ENCODE measurements at regions not wholly inside any gene's neighbourhood (a gene's known extent, or its start where the extent isn't known, plus 50 kb on each side); places are given as distances from the start of the nearest gene placed in this dataset.

DNA sequence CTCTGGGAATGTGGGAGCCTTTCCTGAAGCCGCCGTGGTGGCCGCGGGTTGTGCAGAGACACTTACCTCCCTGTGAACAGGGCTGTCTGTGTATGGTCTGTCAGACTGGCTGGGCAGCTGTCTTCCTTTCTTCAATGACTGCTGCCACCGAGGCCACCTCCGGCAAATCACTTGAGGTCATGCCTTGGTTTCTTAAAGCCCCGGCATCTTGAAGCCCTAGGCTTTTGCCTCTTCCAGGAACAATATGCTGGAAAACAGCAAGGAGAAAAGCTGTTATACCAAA, 79.5 kb upstream of the ZSWIM6 start:
- Mint-ChIP-seq H3K4me1 (no peaks in the 10 kb centered on the region), H3K9me3 (peaks cover 4% of the 10 kb centered on the region), H3K4me3 (no peak overlapping the region), H3K27ac (no peak overlapping the region), H3K36me3 (ENCODE audit: low read depth) (peaks cover 2% of the 10 kb centered on the region), H3K27me3 (peaks cover 8% of the 10 kb centered on the region)
- ATAC-seq = no peak
- no peak for DNase-seq

DNA sequence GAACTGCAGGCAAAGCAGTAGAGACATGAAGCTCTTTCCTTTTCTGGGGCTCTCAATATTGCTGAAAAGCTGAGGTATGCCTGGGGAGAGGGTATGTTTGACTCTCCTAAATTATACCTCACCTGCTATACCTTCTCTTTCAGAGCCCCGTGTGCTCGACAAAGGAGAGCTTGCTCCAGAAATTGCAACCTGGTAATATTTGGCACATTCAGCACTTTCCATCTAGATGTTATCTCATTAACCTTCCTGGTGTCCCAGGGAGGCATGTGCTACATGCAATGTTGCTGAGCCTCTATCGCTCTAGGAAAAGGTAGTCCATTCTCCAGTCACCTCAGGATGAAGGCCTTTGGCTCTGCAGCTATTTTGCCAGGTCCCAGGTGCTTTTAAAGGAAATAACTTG, 78.5 kb upstream of the ZSWIM6 start:
- Mint-ChIP-seq H3K4me1 (no peaks in the 10 kb centered on the region), H3K27me3 (peaks cover 9% of the 10 kb centered on the region), H3K36me3 (ENCODE audit: low read depth) (peaks cover 2% of the 10 kb centered on the region), H3K27ac (no peak overlapping the region), H3K9me3 (peaks cover 4% of the 10 kb centered on the region), H3K4me3 (no peak overlapping the region)
- DNase-seq (no peak), ATAC-seq (no peak)

DNA sequence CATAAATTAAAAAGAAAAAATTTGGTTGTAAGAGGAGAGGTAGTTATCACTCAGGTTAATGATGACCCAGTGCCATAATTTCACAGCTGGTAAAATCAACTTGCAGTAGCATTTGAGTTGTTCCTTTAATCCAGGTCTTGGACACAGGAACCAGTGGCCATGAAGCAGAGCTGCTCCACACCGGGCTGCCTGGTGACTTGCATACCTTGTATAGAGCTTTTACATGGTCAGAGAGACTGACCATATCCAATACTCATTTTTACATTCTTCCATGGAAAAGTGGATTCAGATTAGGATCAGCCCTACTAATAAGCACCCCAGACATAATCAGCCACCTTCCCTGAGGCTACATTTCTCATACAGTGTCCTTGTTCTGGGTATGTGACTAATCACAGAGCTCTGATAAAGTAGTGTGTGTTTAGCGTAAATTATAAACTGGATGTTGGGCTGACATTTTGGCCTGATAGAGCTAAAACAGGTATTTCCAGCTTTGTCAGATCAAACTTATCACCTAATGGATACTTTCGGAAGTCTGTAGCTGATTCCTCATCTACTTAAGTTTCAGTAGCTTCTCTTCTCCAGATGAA, 77.0 kb upstream of the ZSWIM6 start:
- H3K27me3 Mint-ChIP-seq = peaks cover 9% of the 10 kb centered on the region
- no peaks in the 10 kb centered on the region for H3K4me1 Mint-ChIP-seq
- no peak for DNase-seq
- no peaks in the 10 kb centered on the region for H3K9me3 Mint-ChIP-seq
- ATAC-seq = no peak
- H3K4me3 Mint-ChIP-seq = no peak overlapping the region
- no peaks in the 10 kb centered on the region for H3K36me3 Mint-ChIP-seq (ENCODE audit: low read depth)
- H3K27ac Mint-ChIP-seq = no peak overlapping the region

DNA sequence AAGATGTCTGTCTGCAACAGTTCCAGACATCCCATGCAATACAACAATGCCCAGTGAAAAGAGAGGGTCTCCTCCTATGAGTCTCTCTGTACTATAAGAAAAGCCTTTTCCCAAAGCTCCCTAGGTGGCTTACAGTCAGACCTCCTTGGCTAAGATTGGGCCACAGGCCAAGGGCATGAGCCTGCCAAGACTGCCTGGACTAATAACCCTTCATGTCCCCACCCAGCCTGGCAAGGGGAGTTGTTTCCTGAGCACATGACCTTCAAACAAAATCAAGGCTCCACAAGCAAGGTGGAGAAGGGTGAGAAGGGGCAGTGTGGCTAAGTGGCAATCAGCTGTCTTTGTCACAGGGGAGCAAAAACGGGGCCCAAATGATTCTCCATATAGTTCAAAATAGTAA, 75.6 kb upstream of the ZSWIM6 start:
- no peak overlapping the region for H3K27ac Mint-ChIP-seq
- H3K9me3 Mint-ChIP-seq = no peaks in the 10 kb centered on the region
- no peaks in the 10 kb centered on the region for H3K36me3 Mint-ChIP-seq (ENCODE audit: low read depth)
- DNase-seq (no peak), ATAC-seq (no peak)
- no peaks in the 10 kb centered on the region for H3K4me1 Mint-ChIP-seq
- H3K4me3 Mint-ChIP-seq = no peak overlapping the region
- H3K27me3 Mint-ChIP-seq = peaks cover 9% of the 10 kb centered on the region

DNA sequence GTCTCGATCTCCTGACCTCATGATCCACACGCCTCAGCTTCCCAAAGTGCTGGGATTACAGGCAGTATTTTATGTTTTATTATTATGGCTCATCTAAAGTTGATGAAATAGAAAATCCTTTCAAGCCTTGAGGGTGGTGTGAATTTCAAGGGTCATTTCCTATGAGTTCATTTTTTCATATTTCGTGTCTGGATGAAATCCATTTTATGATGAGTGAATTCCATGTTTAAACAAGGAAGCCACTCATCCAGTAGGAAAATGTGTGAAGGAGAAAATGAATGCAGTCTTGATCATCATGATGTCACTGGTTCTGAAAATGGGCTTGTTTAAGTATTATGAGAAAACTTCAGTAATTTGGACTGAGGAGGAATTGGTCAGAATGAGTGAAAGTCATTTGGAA, 74.6 kb upstream of the ZSWIM6 start:
- Mint-ChIP-seq H3K4me3 (no peak overlapping the region), H3K27ac (no peak overlapping the region), H3K9me3 (no peaks in the 10 kb centered on the region), H3K27me3 (peaks cover 9% of the 10 kb centered on the region), H3K4me1 (no peaks in the 10 kb centered on the region), H3K36me3 (ENCODE audit: low read depth) (no peaks in the 10 kb centered on the region)
- ATAC-seq (no peak), DNase-seq (no peak)

DNA sequence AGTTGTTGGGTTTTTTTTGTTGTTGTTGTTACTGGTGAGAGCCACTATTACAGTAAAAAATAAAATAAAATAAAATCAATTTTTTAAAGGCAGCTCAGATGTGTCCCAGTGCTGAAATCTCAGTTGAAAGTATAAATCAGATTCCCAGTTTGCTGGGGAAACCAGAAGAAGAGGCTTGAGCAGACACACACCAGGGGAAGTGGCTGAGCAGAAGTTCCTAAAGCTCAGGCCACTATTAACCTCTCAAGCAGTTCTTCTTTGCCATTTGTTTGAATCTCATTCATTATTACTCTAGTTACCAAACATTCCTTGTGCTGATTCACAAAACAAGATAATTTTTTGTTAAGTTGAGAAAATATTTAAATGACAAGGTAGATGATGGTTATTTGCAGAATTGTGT, 70.9 kb upstream of the ZSWIM6 start:
- DNase-seq (no peak), ATAC-seq (no peak)
- no peak overlapping the region for H3K4me3 Mint-ChIP-seq
- no peaks in the 10 kb centered on the region for H3K36me3 Mint-ChIP-seq (ENCODE audit: low read depth)
- peaks cover 2% of the 10 kb centered on the region for H3K4me1 Mint-ChIP-seq
- H3K9me3 Mint-ChIP-seq = no peaks in the 10 kb centered on the region
- peaks cover 5% of the 10 kb centered on the region for H3K27me3 Mint-ChIP-seq
- H3K27ac Mint-ChIP-seq = no peak overlapping the region

DNA sequence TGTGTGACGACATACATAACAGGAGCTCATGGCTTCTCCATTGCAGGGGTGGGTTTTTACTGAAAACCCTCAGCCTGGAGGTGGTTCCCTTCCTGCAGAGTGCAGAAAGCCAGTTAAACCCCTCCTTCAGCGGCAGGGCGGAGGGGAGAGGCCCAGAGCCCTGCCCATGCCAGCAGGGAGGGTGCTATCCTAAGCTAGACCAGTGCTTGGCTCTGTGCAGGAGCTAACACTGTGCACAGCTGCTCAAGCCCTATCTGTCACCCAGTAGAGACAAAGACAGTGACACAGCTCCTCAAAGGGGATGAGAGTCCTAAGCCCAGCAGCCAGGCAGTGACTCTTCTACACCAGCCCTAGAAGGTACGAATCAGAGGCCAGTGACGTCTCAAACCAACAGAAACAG, 70.0 kb upstream of the ZSWIM6 start:
- H3K9me3 Mint-ChIP-seq = no peaks in the 10 kb centered on the region
- H3K4me3 Mint-ChIP-seq = no peak overlapping the region
- DNase-seq = no peak
- ATAC-seq = no peak
- H3K27ac Mint-ChIP-seq = no peak overlapping the region
- no peaks in the 10 kb centered on the region for H3K36me3 Mint-ChIP-seq (ENCODE audit: low read depth)
- H3K27me3 Mint-ChIP-seq = peaks cover 2% of the 10 kb centered on the region
- H3K4me1 Mint-ChIP-seq = peaks cover 2% of the 10 kb centered on the region

DNA sequence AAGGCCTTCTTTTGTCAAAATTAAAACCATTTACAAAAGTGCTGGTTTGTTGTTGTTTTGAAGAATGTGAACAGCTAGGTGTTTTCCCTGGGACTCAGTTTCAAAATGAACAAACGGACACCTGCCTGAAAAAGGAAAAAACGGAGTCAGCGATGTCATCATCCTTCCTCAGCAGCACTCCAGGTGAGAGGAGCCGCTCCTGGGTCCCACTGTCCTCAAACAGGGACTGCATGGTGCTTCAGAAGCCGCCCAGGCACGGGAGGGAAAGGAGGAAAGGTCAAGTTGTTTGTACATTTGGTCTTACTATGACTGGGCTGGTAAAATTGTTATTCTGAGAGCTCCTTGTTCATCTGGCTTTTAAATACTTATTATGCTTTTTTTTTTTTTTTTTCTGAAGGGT, 69.0 kb upstream of the ZSWIM6 start:
- Mint-ChIP-seq H3K27ac (no peak overlapping the region), H3K27me3 (no peaks in the 10 kb centered on the region), H3K4me1 (peaks cover 2% of the 10 kb centered on the region), H3K9me3 (no peaks in the 10 kb centered on the region), H3K36me3 (ENCODE audit: low read depth) (no peaks in the 10 kb centered on the region), H3K4me3 (no peak overlapping the region)
- DNase-seq (no peak), ATAC-seq (no peak)

DNA sequence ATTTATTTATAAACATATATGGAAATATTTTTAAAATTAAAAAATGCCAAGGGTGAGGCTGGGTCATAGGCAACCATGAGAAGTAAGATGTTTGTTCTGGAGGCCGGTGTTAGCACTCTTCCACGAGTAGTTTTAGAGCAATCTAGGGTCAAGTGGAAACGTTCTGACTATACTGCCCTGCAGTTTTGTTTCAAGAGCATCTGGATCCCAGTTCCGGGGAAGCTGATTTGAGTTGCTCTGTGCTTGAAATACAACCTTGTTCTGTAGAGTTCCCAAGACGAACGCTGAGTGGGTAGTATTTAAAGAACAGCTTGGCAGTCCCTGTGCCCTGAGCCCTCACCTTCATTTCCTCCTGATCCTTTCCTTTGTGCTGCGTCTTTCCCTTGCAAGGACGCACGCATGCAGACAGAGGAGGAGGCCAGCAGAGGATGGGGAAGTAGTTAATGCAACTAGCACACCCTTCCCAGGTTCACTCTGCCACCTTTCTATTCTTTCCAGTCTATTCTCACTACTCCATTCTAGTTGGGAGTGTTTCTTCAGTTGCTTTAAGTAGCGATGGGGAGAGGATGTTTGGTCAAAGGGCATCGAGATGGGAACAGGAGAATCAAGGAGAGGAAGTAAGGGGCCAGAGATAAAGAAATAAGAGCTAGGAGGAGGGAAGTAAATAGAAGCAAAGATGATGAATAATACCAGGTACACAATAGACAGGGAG, 68.3 kb upstream of the ZSWIM6 start:
- no peak overlapping the region for H3K4me3 Mint-ChIP-seq
- no peaks in the 10 kb centered on the region for H3K36me3 Mint-ChIP-seq (ENCODE audit: low read depth)
- no peak overlapping the region for H3K27ac Mint-ChIP-seq
- no peaks in the 10 kb centered on the region for H3K27me3 Mint-ChIP-seq
- H3K4me1 Mint-ChIP-seq = peaks cover 2% of the 10 kb centered on the region
- ATAC-seq = no peak
- no peaks in the 10 kb centered on the region for H3K9me3 Mint-ChIP-seq
- DNase-seq = no peak

DNA sequence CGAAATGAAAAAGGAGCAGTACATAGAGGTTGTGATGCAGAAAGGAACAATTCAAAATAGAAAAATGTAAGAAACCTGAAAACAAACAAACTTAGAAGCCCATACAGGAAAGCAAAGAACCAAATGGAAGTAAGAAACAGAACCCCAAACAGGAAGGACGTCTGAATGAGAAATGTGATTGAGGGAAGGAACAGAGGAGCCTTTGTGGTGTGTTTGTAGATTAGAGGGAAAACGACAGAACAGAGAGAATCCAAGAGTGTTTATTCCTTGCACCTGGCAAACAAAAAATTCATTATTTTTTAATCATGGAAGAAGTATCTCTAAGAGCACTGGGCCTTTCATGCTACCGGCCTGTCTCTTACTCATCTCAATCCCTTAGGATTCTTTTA, 67.8 kb upstream of the ZSWIM6 start:
- DNase-seq (no peak), ATAC-seq (no peak)
- H3K4me1 Mint-ChIP-seq = peaks cover 4% of the 10 kb centered on the region
- H3K36me3 Mint-ChIP-seq (ENCODE audit: low read depth) = no peaks in the 10 kb centered on the region
- no peak overlapping the region for H3K4me3 Mint-ChIP-seq
- H3K27me3 Mint-ChIP-seq = no peaks in the 10 kb centered on the region
- H3K27ac Mint-ChIP-seq = no peak overlapping the region
- H3K9me3 Mint-ChIP-seq = no peaks in the 10 kb centered on the region

DNA sequence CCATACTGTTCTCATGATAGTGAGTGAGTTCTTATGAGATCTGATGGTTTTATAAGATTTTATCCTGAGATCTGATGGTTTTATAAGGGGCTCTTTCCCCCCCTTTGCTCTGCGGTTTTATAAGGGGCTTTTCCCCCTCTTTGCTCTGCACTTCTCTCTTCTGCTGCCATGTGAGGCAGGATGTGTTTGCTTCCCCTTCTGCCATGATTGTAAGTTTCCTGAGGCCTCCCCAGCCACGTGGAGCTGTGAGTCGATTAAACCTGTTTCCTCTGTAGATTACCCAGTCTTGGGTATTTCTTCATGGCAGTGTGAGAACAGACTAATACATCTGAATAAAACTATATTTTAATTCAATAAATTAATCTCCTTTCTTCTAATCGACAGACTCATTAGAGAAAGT, 64.9 kb upstream of the ZSWIM6 start:
- no peak for ATAC-seq
- H3K36me3 Mint-ChIP-seq (ENCODE audit: low read depth) = no peaks in the 10 kb centered on the region
- no peaks in the 10 kb centered on the region for H3K27me3 Mint-ChIP-seq
- DNase-seq = no peak
- H3K4me3 Mint-ChIP-seq = no peak overlapping the region
- peaks cover 7% of the 10 kb centered on the region for H3K4me1 Mint-ChIP-seq
- no peaks in the 10 kb centered on the region for H3K9me3 Mint-ChIP-seq
- H3K27ac Mint-ChIP-seq = no peak overlapping the region

DNA sequence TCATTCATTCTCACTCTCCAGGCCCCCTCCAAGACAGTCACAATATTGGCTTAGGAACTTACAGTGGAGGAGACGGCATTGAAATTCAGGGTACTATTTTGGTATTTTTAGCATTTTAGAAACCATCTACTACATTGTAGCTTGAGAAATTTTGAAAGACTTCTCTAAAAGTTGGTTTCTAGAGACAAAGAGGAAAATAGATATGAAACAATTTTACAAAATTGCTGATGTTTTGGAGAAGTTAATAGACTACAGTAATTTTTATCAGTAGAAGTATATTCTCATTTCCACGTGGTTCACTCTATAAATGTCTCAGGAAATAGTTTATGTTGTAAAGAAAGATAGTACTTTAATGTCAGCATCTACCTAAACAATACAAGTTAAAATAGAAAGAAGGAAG, 63.2 kb upstream of the ZSWIM6 start:
- no peaks in the 10 kb centered on the region for H3K36me3 Mint-ChIP-seq (ENCODE audit: low read depth)
- ATAC-seq = no peak
- no peak for DNase-seq
- peaks cover 7% of the 10 kb centered on the region for H3K4me1 Mint-ChIP-seq
- no peak overlapping the region for H3K4me3 Mint-ChIP-seq
- H3K27ac Mint-ChIP-seq = no peak overlapping the region
- no peaks in the 10 kb centered on the region for H3K9me3 Mint-ChIP-seq
- no peaks in the 10 kb centered on the region for H3K27me3 Mint-ChIP-seq

DNA sequence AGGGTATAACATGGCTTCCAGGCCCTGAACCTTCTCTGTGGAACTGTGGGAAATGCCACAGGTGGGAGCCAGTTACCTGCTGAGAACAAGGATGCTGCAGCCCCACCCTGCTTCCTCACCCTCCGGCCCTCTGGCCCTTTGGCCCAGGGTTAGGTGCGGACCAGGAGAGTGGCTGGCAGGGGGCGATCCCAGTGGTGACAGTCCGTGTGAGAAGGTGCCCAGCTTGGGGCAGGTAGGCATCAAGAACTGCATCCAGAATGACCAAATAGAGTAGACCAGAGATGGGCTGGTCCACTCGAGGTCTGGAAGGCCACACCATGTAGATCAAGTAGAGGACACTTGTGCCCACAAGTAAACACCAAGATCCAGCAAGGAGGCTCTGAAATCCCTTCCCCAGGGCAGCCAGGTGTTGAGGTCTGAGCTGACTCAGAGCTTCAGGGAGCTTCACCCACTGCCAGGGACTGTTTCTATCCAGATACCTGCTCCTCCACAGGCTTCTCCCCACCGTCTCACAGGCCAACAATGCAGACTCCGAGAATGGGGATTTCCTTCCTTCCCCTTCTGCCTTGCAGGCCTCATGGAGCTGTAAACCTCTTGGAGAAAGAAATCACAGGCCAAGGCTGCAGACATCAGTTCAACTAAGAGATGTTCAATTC, 61.4 kb upstream of the ZSWIM6 start:
- DNase-seq = no peak
- Mint-ChIP-seq H3K4me3 (no peak overlapping the region), H3K27me3 (no peaks in the 10 kb centered on the region), H3K36me3 (ENCODE audit: low read depth) (no peaks in the 10 kb centered on the region), H3K9me3 (no peaks in the 10 kb centered on the region), H3K27ac (no peak overlapping the region), H3K4me1 (peaks cover 8% of the 10 kb centered on the region)
- no peak for ATAC-seq

DNA sequence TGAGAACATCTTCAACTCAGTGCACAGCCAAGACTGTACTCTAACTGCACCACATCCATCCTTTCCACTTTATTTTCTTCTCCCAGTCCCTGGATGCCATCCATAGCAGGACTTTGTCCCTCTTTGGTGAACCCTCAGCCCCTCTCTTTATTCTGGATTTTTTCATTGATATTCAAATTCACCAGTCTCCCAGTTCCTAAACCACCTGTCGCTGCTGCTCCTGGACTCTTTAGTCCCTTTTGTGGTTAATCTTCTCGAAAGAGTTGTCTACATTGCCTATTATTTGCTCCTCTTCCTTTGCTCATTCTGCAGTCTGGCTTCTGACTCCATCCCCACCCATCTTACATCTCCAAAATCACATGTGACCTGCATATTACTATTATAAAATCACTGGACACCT, 59.4 kb upstream of the ZSWIM6 start:
- H3K9me3 Mint-ChIP-seq = no peaks in the 10 kb centered on the region
- no peak overlapping the region for H3K4me3 Mint-ChIP-seq
- H3K4me1 Mint-ChIP-seq = peaks cover 24% of the 10 kb centered on the region
- no peak overlapping the region for H3K27ac Mint-ChIP-seq
- DNase-seq (no peak), ATAC-seq (no peak)
- H3K36me3 Mint-ChIP-seq (ENCODE audit: low read depth) = no peaks in the 10 kb centered on the region
- no peaks in the 10 kb centered on the region for H3K27me3 Mint-ChIP-seq

DNA sequence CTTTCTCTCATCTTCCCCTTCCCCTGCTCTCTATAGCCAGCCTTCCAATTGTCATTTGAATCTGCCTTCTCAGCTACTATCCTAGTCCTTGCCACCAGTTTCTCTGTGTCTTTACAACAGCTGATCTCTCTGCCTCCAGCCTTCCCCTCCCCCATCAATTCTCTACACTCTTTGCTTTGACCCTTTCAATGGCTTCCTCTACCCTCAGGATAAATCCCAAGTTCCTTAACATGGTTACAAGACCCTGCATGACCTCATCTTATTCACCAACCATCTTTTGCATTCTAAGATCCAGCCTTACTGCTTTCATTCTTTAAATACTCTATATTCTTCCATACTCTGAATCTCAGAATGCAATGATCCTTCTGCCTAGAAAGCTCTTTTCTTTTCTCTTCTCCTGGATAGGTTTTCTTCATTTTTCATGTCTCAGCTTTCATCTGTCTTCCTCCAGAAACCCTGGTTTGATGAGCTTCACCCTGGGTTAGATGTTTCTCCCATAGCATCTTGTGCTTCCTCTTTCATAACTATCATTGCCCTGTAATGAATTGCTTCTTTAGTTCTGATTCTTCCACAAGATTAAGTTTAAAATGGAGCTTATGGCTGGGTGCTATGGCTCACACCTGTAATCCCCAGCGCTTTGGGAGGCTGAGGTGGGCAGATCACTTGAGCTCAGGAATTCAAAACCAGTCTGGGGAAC, 58.6 kb upstream of the ZSWIM6 start:
- Mint-ChIP-seq H3K27me3 (no peaks in the 10 kb centered on the region), H3K27ac (no peak overlapping the region), H3K4me1 (peaks cover 26% of the 10 kb centered on the region), H3K9me3 (no peaks in the 10 kb centered on the region), H3K36me3 (ENCODE audit: low read depth) (no peaks in the 10 kb centered on the region), H3K4me3 (no peak overlapping the region)
- DNase-seq = no peak
- ATAC-seq = no peak
